ENCODE measurements at regions not wholly inside any gene's neighbourhood (a gene's known extent, or its start where the extent isn't known, plus 50 kb on each side); places are given as distances from the start of the nearest gene placed in this dataset.

DNA sequence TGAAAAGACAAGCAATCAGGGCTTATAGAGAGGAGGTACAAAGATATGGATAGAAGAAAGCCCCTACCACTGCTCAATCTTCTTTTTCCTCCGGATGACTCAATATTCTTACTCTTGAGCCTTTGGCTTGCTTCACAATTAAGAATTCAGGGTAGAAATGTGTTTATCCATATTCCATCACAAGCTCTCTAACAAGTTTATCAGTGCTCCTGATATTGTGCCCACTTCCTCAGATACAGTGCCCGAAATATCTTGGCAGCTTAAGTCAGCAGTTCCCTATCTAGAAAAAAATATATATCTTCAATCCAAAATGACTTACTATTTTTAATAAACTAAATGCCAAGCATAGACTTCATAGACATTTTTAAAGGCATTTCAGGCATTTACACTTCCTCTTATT is 255.1 kb upstream of the FAT3 start:
- no peaks in the 10 kb centered on the region for H3K36me3 ChIP-seq (ENCODE audit: control insufficient read depth, insufficient read depth, low read length)
- BruUV-seq (replicated peaks) = no TSS peak
- H3K4me3 ChIP-seq (ENCODE audit: low read depth in 2 of 2, low read length in 2 of 2) = no peak overlapping the region
- no peak overlapping the region for H3K27ac ChIP-seq (ENCODE audit: low read length)
- in situ Hi-C loops (cut with HindIII; ENCODE audit: low pct_unique_long_range_greater_than_20kb, low sequenced_read_pairs) (no loop called here), intact Hi-C loops (cut with micrococcal nuclease; ENCODE audit: unreplicated experiment) (no loop called here)
- no peak for ATAC-seq
- TF ChIP-seq POLR2AphosphoS5 (IDR thresholded peaks at IDR 0.05; ENCODE audit: low read depth, low read length) (no peak), TCF7L2 (IDR thresholded peaks at IDR 0.05; ENCODE audit: low read depth, low read length) (no peak), SIN3A (IDR thresholded peaks at IDR 0.05; ENCODE audit: borderline replicate concordance, insufficient read depth, low read depth, low read length) (no peak)
- TF ChIP-seq, protein P1, sequence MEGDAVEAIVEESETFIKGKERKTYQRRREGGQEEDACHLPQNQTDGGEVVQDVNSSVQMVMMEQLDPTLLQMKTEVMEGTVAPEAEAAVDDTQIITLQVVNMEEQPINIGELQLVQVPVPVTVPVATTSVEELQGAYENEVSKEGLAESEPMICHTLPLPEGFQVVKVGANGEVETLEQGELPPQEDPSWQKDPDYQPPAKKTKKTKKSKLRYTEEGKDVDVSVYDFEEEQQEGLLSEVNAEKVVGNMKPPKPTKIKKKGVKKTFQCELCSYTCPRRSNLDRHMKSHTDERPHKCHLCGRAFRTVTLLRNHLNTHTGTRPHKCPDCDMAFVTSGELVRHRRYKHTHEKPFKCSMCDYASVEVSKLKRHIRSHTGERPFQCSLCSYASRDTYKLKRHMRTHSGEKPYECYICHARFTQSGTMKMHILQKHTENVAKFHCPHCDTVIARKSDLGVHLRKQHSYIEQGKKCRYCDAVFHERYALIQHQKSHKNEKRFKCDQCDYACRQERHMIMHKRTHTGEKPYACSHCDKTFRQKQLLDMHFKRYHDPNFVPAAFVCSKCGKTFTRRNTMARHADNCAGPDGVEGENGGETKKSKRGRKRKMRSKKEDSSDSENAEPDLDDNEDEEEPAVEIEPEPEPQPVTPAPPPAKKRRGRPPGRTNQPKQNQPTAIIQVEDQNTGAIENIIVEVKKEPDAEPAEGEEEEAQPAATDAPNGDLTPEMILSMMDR (IDR thresholded peaks at IDR 0.05) = no peak
- TF ChIP-seq, protein P2, sequence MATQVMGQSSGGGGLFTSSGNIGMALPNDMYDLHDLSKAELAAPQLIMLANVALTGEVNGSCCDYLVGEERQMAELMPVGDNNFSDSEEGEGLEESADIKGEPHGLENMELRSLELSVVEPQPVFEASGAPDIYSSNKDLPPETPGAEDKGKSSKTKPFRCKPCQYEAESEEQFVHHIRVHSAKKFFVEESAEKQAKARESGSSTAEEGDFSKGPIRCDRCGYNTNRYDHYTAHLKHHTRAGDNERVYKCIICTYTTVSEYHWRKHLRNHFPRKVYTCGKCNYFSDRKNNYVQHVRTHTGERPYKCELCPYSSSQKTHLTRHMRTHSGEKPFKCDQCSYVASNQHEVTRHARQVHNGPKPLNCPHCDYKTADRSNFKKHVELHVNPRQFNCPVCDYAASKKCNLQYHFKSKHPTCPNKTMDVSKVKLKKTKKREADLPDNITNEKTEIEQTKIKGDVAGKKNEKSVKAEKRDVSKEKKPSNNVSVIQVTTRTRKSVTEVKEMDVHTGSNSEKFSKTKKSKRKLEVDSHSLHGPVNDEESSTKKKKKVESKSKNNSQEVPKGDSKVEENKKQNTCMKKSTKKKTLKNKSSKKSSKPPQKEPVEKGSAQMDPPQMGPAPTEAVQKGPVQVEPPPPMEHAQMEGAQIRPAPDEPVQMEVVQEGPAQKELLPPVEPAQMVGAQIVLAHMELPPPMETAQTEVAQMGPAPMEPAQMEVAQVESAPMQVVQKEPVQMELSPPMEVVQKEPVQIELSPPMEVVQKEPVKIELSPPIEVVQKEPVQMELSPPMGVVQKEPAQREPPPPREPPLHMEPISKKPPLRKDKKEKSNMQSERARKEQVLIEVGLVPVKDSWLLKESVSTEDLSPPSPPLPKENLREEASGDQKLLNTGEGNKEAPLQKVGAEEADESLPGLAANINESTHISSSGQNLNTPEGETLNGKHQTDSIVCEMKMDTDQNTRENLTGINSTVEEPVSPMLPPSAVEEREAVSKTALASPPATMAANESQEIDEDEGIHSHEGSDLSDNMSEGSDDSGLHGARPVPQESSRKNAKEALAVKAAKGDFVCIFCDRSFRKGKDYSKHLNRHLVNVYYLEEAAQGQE (IDR thresholded peaks at IDR 0.05; ENCODE audit: insufficient read depth in 1 of 2, low read depth in 2 of 2, low read length in 1 of 2) = no peak
- H3K27me3 ChIP-seq (ENCODE audit: control insufficient read depth, insufficient read depth, low read length) = no peaks in the 10 kb centered on the region
- ChIA-PET CTCF (no interaction called here), POLR2A (no interaction called here)
- no peaks in the 10 kb centered on the region for H3K4me1 ChIP-seq (ENCODE audit: control insufficient read depth, insufficient read depth, low read length)
- H3K9me3 ChIP-seq (ENCODE audit: control insufficient read depth, insufficient read depth, low read depth, low read length) = no peaks in the 10 kb centered on the region
- DNase-seq (ENCODE audit: low read depth, low spot score) = no peak

DNA sequence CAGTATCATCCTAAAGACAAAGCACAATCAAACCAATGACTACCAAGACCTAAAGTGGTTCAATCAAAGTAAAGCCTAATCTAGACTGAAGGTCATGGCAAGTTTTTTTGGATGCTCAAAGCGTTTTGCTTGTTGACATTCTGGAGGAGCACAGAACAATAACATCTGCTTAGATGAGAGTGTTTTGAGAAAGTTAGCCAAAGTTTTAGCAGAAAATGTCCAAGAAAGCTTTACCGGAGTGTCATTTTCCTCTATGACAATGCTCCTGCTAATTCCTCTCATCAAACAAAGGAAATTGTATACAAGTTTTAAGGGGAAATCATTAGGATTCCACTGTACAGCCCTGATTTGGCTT is 256.9 kb upstream of the FAT3 start:
- Histone ChIP-seq H3K9me3 (ENCODE audit: control insufficient read depth, insufficient read depth, low read depth, low read length) (no peaks in the 10 kb centered on the region), H3K27me3 (ENCODE audit: control insufficient read depth, insufficient read depth, low read length) (no peaks in the 10 kb centered on the region), H3K4me3 (ENCODE audit: low read depth in 2 of 2, low read length in 2 of 2) (no peak overlapping the region), H3K36me3 (ENCODE audit: control insufficient read depth, insufficient read depth, low read length) (no peaks in the 10 kb centered on the region), H3K4me1 (ENCODE audit: control insufficient read depth, insufficient read depth, low read length) (no peaks in the 10 kb centered on the region), H3K27ac (ENCODE audit: low read length) (no peak overlapping the region)
- TF ChIP-seq, protein P2 (IDR thresholded peaks at IDR 0.05; ENCODE audit: insufficient read depth in 1 of 2, low read depth in 2 of 2, low read length in 1 of 2) = no peak
- TF ChIP-seq TCF7L2 (IDR thresholded peaks at IDR 0.05; ENCODE audit: low read depth, low read length) = no peak
- TF ChIP-seq SIN3A (IDR thresholded peaks at IDR 0.05; ENCODE audit: borderline replicate concordance, insufficient read depth, low read depth, low read length) = no peak
- TF ChIP-seq POLR2AphosphoS5 (IDR thresholded peaks at IDR 0.05; ENCODE audit: low read depth, low read length) = no peak
- TF ChIP-seq, protein P1 (IDR thresholded peaks at IDR 0.05) = no peak
- intact Hi-C loops (cut with micrococcal nuclease; ENCODE audit: unreplicated experiment) (no loop called here), in situ Hi-C loops (cut with HindIII; ENCODE audit: low pct_unique_long_range_greater_than_20kb, low sequenced_read_pairs) (no loop called here)
- DNase-seq (ENCODE audit: low read depth, low spot score) (no peak), ATAC-seq (no peak)
- no TSS peak for BruUV-seq (replicated peaks)
- ChIA-PET POLR2A (no interaction called here), CTCF (no interaction called here)
